IMR-90 (cell line): ENCODE measurements at regions not wholly inside any gene's neighbourhood (a gene's known extent, or its start where the extent isn't known, plus 50 kb on each side); places are given as distances from the start of the nearest gene placed in this dataset. TPM values are rescaled to one million over a fixed set of nuclear protein-coding genes. Genes with fewer than 3 reads are reported as not detected.

Experiments
- microRNA-seq, 2 experiments: library from miRNA; stranded (forward) in 1 of 2; unstranded in 1 of 2; fragments of 10-50 nt in 1 of 2; fragments of <30 nt in 1 of 2; gene quantifications in 1 of 2; microRNA quantifications in 1 of 2; one replicate each; pipeline versions ENCODE3 to v1.1.0; 2013 to 2020; ENCODE audit not compliant: insufficient read depth in 1 of 2, insufficient read length in 1 of 2, unreplicated experiment in 1 of 2
- small RNA-seq, 5 experiments: library from RNA; depleted of rRNA; stranded (forward); fragments of <200 nt; gene quantifications; one replicate each; pipeline ENCODE3, GENCODE V24; 2012

Small RNAs in the stretch of these regions (microRNA-seq; reads per million reads assigned to microRNA genes)
- gene RN7SL554P (ENCODE audit: insufficient read depth, insufficient read length) = not detected

Small RNAs in the stretch of these regions (small RNA-seq; reads per million reads assigned to genes)
- 0 reads per million in 5 experiments for gene RN7SL554P
